NCI-H2196 treated with DMSO at 0.1 percent for 48 hours (cell line): ENCODE measurements at regions not wholly inside any gene's neighbourhood (a gene's known extent, or its start where the extent isn't known, plus 50 kb on each side); places are given as distances from the start of the nearest gene placed in this dataset.

Experiments
- DNase-seq: peaks from one replicate; lab custom pipeline; 2025; ENCODE audit not compliant: unreplicated experiment; lab: John Stamatoyannopoulos, UW

GRCh38 chr7:118615-119391 lies 73.6 kb upstream of the FAM20C start:
- no peak for DNase-seq

DNA sequence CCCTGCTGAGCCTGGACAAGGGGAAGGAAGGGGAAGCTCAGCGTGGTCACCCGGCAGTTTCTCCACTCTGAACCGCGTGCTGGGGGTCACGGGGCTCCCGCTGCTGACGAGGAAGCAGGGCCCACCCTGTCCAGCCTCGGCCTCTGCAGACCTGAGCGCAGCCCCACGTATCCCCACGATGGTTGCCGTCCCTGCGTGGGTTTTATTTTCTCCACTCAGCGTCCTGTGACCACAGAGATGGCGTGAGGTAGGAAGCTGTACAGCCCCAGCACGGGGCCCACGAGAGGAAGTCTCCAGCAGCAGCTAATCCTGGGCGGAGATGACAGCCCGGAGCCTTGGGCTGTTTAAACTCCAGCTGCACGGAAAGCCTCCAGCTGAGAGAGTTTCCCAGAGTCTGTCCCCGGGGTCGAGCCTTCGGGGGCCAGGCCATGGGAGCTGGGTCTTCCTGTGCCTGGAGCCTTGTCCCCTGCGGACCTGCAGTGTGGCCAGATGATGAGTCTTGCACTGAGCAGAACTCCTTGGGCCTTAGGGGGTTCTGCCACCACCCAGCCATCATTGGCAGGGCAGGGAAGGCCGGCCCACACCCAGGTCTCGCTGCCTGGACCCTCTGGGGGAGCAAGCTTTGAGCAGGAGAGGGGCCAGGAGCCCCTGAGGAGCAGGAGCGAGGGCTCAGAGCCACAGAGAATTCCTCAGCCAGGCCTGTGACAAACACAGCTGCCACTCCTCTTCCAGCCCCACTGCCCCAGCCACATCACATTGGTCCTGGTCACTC lies 72.8 kb upstream of the FAM20C start:
- DNase-seq: no peak

DNA sequence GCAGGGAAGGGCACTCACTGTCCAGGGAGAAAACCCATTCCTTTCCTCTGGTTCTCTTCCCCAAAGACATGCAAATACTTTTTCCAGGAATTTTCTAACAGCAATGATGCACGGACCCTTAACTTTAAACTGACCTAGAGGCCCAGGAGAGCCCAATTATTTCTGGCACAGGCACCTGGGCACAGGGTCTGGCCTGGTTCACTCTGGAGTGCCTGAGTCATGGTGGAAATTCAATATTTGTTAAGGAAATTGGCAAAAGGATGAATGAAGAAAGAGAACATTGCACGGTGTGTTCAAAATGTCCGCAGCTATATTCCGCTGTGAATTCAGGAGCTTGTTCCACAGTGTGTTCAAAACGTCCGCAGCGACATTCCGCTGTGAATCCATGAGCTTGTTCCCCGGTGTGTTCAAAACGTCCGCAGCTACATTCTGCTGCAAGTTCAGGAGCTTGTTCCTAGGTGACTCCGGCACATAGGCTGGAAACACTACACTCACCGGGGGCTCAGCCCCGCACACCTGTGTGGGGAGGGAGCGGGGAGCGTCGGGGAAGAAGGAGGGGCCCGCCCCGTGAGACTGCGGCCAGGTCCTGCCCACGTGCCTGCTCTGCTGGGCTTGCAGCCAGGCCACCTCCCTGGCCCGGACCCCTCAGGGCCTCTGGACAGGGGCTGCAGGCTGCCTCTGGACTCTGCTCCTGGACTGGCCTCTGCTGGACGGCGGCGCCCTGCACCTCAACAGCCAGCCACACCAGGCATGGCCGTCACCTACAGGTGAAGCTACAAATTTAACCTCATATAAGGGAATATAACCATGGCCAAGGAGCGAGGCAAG lies 72.0 kb upstream of the FAM20C start:
- DNase-seq: no peak

GRCh38 chr7:121002-121785 lies 71.2 kb upstream of the FAM20C start:
- DNase-seq: no peak

- DNase-seq: no peak
These were observed 69.1 kb upstream of the FAM20C start for GRCh38 chr7:123237-123636.

- DNase-seq: no peak
These were observed 68.0 kb upstream of the FAM20C start for GRCh38 chr7:124130-124949.

DNA sequence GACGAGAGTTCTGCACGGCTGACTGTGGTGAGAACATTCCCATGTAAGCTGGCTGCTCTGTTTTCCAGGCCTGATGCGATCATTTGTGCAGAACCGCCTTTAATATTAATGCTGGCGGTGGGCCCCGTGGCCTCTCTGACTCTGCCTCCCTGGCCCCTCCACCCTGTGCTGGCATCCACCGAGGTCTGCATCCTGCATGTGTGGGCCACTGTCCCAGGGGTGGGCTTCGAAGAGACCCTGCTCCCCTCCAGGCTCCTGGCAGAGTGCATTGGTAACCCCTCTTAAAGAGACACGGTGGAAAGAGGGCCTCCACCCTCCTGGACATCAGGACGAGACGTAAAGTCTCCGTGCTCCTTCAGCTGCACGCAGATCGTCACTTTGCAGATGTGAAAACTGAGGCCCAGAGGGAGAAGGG lies 67.3 kb upstream of the FAM20C start:
- no peak for DNase-seq

DNA sequence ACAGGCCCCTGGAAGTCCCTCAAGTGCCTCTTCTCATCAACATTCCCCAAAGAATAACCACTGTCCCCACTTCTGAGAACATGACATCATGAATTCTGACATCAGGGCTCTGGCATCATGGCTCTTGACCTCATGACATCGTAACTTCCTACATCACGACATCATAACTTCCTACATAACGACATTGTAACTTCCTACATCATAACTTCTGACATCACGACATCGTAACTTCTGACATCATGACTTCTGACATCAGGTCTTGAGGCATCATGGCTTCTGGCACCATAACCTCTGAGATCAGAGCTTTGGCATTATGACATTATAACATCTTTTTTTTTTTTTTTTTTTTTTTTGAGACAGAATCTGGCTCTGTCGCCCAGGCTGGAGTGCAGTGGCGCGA lies 66.7 kb upstream of the FAM20C start:
- no peak for DNase-seq

- DNase-seq: no peak
These were observed 66.0 kb upstream of the FAM20C start for GRCh38 chr7:126368-126767.

GRCh38 chr7:127064-127598 lies 65.2 kb upstream of the FAM20C start:
- no peak for DNase-seq

DNA sequence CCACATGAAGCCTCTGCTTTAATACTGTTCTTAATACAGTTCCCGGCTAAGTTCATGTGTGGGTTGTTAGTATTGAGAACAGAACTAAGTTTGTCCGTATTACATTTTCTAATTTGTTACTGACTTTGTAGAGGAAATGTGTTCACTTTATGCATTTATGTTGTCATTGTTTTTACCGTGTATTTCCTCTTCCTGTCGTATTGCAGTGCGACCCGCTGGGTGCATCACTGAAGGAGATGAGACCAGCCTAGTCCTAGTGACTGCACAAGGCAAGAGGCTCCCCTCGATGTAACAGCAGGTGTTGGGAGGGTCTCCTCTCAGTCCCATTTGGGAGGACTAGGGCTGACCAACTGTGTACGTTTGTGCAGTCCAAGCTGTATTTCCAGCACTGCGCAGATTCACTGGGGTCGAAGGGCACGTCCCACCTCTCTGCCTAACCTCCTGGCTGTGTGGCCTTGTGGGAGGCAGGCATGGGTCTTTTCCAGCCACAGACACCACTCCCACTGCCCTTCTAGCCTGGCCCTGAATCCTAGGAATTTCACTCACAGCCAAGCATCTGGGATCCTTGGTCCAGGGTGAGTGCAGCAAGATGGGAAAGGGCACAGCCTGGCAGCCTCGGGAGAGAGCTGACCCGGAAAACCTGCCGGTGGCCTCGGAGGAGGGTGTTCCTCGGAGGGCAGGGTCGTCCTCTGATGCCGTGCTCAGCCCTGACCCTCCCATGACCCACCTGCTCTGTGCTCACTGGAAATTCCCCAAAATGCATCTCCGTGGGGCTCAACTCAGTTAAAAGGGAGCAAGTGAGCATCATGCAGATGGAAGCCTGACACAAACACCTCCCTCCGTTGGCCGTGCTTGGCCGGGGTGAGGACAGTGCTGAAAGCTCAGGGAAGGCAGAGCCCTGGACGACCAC lies 63.9 kb upstream of the FAM20C start:
- DNase-seq: no peak

GRCh38 chr7:129366-130221 lies 62.8 kb upstream of the FAM20C start:
- DNase-seq: no peak

DNA sequence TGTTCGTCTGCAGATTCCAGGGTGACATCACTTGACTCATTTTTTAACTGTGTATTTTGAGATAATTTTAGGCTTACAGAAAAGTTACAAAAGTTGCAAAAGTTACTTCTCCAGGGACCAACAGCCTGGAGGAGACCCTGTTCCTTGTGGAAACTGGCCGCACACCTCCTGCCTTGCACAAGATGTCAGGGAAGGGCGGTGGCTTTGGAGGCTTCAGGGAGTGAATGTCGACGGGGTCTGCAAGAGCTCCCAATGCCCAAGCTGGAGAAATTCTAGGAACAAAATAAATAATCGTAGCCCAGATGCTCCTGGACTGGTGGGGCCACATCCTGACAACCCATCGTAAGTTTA lies 62.2 kb upstream of the FAM20C start:
- no peak for DNase-seq

DNA sequence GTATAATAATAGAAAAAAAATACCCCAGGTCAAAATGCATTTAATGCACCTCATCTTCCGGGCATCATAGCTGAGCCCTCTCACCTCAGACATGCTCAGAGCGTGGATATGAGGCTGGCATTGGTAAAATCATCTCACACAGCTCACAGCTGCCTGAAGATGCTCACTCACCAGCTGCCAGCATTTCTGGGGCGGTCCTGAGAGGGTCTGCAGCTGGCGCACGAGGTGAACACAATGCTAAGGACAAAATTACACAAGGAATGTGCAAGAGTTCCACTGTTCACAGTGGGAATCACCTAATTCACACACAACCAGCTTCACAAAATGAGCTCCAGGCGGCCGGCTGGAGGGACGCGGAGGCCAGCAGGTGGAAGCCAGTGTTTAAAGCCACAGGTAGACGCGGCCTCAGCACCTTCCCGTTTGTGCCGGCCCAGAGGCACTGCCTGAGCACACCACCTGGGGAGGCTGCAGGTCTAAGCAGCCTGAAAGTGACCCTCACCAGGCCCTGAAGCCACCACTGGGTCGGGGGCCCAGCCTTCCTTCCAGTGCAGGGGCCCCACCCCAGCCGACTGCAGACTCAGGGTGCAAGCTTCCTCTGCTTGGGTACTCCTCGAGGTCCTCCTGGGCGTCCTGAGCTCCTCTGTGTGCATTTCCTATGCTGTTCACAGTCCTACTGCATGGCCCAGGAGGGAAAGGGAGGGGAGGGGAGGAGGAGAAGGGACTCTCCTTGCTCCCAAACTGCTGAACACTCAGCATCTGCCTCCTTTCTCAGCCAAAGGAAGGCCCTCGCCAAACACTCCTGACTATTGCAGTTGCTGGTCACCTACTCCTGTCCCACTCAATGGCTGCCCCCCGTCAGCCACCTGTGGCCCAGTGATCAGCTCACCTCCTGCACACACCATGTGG lies 61.2 kb upstream of the FAM20C start:
- DNase-seq: no peak

GRCh38 chr7:131781-132482 lies 60.4 kb upstream of the FAM20C start:
- no peak for DNase-seq

GRCh38 chr7:132899-133298 lies 59.5 kb upstream of the FAM20C start:
- no peak for DNase-seq
